NCI-H2107 treated with DMSO at 0.1 percent for 48 hours (cell line): ENCODE measurements at regions not wholly inside any gene's neighbourhood (a gene's known extent, or its start where the extent isn't known, plus 50 kb on each side); places are given as distances from the start of the nearest gene placed in this dataset.

Experiments
- DNase-seq: peaks from one replicate; lab custom pipeline; 2025; ENCODE audit not compliant: unreplicated experiment; lab: John Stamatoyannopoulos, UW

GRCh38 chr7:132072873-132073272, 503.4 kb downstream of the PLXNA4 start:
- no peak for DNase-seq

DNA sequence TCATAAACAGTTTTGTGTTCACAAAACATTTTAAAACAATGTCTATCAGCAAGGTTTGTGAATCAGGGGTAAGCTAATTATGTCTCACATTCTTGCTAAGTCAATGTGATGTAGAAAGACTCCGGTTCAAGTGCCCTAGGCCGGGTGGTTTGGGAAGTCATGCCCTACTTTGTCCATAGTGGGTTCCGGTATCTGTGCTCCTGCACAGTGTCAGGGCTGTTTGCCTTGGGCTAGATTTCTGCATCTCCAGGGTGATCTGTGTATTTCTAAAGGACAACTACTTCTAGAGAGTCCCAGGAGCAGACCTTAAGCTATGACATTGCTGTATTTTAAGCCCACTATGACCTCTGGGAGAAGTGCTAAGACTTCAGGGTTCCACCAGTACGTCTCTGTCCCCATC, 504.1 kb downstream of the PLXNA4 start:
- DNase-seq: no peak

GRCh38 chr7:132069306-132069705, 507.0 kb downstream of the PLXNA4 start:
- no peak for DNase-seq

GRCh38 chr7:132066761-132067171, 509.5 kb downstream of the PLXNA4 start:
- no peak for DNase-seq

DNA sequence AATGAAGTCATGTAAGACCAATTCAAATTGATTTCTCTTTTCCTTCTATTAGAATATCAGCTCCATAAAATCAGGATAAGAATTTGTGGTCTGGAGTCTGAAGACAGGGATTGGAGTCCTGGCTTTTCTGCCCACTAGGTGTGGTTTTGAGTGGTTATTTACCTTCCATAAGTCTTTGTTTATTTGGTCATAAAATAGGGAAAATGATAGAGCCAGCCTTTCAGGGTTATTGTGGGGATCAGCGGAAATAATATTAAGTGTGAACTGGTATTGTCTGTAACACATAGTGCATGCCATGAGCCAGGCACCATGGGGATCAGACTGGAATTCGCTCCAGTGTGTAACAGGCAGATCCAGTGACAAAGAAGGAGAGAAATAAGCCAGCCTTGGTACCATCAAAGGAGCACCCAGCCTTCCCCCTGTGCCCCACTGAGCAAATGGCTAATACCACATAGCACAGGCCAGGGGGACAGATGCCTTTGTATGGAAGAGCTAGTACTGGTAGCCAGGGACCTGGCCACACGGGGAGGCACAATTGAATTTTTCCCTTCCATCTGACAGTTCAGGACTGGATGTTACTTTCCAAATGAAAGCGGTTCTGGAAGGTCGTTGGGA, 509.7 kb upstream of the PODXL start:
- no peak for DNase-seq

DNA sequence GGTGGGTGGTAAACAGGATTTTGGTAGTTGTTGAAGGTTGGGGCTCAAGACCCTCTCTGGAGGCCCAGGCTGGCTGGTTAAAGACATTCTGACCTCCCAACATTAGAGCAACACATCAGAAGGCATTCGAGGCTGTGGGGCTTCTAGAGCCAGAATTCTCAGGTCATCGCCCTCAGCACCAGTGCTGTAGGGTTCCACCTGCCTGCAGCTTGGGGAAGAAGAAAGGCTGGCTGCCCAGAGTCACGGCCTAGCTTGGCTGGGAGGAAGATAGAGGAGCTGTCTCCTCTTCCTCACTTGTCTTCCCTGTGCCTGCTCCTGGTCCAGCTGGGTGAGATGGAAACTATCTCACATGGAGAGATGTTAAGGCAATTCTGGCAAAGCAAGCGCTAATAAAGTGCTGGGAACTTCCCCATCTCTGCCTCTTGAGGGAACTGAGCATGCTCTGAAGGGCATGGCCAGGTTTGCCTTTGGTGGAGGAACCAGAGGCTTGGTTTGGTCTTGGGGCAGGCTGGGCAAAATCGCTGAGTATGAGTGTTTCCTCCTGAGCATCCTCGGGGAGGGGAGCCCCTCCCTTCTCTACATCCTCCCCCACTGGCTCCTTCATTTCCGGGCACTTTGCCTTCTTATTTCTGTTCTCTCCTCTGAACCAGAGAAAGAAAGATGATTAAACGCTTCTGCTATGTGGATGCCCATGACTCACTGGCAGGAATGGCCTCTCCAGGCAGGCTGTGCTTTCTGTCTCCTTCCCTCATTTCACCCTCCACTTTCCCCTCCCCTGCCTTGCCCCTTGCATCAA, 509.0 kb upstream of the PODXL start:
- DNase-seq: no peak

DNA sequence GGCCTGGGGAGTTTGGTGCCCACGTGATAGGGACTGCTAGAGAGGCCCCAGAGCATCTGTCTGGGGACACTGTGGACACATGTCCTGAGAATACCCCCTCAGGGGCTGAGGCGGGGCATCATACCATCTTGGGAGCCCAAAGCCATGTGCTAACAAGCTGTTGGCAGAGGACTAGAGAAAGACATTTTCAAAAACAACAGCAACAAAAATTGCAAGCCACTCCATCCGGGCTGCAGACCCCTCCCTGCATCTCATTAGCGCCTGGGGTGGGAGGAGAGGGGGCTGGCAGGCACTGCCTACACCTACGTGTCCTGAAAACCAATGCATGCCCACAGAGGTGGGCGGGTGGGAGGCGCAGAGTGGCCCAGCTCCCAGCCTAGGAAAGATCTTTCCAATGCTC, 507.4 kb upstream of the PODXL start:
- DNase-seq: no peak

- no peak for DNase-seq
Measured at GRCh38 chr7:132061937-132062336, 505.5 kb upstream of the PODXL start.

- DNase-seq: no peak
Measured at GRCh38 chr7:132059141-132059540, 502.7 kb upstream of the PODXL start.

DNA sequence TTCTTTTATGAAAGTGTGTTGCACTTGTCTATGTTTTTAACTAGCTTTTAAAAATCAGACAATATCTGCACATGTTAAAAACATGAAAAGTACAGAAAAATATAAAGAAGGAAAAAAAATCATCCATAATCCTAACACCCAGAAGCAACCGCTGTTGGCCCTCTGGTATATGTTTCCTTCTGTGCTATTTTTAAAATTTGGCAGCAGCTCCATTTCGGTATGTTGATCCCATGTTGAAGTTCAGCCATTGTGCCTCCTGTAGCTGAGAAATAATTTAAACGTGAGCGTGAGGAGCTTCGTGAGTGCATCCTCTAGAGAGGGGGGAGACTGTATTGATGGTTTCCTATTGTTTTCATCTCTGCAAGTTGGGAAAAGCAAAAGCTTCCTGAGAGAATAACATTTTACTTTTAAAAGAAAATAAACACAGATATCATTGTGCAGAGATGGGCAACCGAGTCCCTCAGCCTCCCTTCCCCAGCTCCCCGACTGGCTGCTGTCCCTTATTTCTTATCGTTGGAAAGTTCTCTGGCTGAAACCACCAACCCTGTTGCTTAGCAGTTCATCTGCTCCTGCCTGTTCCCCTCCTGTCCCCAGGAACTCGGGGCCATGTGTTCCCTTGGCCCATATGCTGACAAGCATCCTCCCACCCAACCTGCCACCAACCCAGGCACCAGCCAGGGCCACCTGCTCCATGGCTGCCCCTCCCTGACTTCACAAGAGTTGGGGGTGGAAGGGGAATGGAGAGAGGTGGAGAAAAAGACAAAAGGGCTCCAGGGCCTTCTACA, 499.1 kb upstream of the PODXL start:
- DNase-seq: no peak

GRCh38 chr7:132053871-132054270, 497.4 kb upstream of the PODXL start:
- DNase-seq: no peak

GRCh38 chr7:132051311-132051710, 494.9 kb upstream of the PODXL start:
- no peak for DNase-seq

- DNase-seq: no peak
Measured at GRCh38 chr7:132049462-132050304, 493.3 kb upstream of the PODXL start.

- DNase-seq: no peak
Measured at GRCh38 chr7:132045481-132045980, 489.1 kb upstream of the PODXL start.

- no peak for DNase-seq
Measured at GRCh38 chr7:132045002-132045401, 488.6 kb upstream of the PODXL start.

GRCh38 chr7:132044247-132044646, 487.8 kb upstream of the PODXL start:
- DNase-seq: no peak

DNA sequence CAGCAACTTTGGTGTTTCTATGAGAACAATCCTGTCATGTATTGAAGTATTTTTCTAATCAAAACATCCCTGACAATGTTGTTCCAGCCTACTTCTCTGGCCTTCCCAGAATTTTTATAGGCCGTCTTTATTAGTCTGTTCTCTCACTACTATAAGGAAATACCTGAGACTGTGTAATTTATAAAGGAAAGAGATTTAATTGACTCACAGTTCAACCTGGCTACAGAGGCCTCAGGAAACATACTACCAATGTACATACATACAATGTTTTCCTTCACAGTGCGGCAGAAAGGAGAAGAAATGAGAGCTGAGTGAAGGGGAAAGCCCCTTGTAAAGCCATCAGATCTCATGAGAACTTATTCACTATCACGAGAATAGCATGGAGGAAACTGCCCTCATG, 484.7 kb upstream of the PODXL start:
- DNase-seq: no peak

DNA sequence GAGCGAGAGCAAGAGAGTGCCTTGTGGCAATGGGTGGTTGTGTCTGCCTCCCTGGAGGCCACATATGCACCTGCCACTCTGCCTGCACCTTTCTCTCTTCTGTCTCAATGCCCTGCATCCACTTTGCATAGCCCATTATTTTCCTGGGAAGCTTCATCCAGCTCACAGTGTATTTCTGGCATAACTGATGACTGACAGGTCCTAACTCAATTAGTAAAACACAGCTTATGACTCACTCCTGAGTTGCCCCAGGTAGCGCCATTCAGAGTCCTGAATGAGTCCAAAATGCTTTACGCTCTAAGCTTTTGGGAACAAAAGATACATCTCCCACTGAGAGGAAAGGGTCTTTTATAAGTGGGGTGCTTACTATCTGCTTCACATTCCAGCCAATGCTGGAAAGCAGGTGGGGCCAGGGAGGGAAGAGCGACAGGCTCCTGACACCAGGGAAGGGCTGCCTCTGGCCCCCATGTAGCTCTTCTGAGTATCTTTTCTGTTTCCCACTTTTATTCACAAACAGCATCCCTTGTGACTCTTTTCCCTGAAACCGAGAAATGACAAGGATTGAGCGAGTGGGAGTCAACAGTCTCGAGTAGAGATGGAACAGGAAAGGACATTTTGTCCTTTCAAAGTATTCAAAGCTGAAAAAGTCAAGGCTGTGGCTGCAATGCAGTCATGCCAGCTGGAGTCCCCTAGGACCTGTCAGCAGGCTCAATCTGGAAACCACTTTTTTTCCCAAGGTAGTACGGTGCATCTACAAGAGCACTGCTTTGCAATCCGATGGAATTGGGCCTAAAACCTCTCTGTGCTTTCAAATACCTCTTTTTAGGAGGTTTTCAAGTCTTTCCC, 479.3 kb upstream of the PODXL start:
- DNase-seq: peak; percentile 61

DNA sequence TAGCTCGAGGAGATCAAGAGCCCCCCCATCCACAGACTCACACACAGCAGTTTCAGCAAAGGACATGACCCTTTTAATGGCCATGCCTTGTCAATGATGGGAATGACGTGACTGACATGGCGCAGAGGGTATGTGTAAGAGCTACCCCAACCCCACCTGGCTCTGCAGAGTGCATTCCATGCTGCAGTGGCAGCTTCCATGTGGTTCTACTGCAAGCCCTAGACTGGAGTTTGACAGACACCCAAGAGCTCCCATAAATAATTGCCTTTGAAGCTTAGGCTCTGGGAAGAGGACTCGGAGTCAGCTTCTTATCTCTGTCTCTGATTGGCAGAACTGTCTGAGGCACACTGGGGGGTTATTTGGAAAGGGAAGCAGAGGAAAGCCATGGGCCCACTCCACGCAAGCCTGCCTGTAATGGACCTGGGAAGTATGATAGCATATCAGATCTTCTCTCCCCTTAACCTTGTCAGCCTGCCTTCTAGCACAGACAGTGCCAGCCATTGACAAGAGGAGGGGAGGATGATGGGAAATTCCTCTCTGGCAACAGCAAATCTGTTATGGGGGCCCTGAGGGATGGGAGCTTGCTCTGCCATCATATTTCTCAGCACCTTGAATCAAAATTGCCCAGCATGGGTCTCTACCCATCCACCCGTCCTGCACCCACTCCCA, 478.5 kb upstream of the PODXL start:
- DNase-seq: no peak
